ENCODE measurements at regions not wholly inside any gene's neighbourhood (a gene's known extent, or its start where the extent isn't known, plus 50 kb on each side); places are given as distances from the start of the nearest gene placed in this dataset.

GRCh38 chr22:47783433-47784366 is 1021.2 kb downstream of the TBC1D22A start:
- DNase-seq, result no peak

DNA sequence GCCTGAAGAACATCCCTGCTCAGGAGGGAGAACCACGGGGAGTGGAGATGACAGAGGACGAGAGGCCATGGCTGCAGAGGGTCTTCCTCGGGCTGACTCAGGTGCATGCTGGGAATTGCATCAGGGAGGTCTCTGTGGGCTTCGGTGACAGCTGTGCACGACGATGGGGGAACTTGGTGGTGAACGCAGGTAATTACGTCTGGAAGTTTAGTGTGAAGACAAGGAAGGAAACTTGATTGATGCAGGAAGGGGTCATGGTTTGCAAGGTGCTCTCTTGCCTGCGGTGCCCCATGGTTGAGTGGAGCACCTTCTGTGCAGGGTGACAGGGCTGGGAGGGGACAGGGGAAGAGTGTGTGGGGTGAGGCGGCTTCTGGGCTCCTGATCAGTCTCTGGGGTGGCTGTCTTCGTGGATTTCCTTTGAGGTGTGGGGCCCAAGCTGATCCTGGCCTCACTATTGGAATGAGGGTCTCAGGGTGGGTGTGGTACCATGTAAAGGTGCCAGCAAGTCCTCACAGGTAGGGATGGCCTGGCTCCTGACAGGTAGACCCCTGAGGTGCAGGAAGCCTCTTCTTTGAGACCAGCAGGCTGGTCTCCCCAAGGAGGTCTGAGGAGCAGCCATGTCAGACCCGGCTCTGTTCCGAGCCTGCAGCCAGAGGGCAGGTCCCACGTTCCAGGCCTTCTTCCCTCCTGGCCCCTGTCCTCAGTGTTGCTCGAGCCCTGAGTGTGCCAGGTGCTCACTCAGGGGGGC is 1020.1 kb downstream of the TBC1D22A start:
- no peak for DNase-seq

DNA sequence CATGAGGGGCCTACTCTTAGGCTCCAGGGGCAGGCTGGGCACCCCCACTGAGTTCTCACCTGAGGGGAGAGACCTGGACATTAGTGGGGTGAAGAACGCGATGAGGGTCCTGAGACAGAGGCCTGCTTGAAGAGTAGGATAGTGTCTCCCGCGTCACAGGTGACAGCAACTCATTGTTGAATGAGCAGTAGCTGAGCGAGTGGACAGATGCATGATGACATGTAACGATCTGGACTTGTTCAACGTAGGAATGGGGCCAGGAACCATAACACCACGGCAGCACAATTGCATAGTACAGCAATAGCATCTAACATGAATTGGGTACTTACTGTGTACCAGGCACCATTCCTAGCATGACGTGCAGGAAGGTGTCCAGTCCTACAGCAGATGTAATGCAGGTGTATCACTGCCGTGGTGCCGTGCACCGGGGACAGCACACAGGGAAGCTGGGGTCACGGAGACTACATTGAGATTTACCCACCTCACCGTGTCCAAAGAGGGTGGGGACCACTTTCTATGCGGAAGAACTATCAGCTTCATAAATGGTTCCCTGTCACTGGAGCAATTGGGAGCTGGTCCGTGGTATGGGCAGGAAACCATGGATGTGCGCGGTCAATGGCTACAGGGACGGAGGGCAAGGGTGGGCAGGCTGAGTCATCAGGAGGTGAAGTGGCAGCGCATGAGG is 1019.1 kb downstream of the TBC1D22A start:
- DNase-seq, result no peak

GRCh38 chr22:47781024-47781423 is 1018.6 kb downstream of the TBC1D22A start:
- no peak for DNase-seq

DNA sequence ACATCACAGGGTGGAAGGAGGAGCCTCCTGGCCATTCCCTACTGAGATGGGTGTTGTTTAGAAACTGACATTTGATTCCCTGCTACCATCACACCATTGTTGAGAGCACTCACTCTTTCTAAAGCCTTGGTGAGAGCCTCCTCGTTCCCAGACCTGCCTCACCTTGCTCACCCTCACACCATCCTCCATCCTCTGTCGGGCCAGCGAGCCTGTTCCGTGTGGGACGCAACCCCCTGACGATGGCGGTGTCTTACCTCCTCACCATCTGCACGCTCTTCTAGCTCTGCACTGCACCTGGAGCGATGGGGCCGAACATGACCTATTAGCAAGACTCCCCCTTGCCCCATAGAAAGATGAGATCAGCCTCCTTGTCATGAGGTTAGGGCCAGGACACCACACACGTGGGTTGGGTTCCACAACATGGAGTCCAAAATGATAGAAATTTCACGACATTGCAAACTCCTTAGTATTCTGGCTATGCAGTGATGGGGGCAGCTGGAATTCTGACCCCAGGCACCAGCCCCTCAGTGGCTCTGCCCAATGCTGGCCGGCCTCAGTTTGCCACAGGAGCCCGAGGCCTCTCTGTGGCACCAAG is 1017.9 kb downstream of the TBC1D22A start:
- DNase-seq, result no peak

- no peak for DNase-seq
Measured at GRCh38 chr22:47779474-47779873, 1017.0 kb downstream of the TBC1D22A start.

DNA sequence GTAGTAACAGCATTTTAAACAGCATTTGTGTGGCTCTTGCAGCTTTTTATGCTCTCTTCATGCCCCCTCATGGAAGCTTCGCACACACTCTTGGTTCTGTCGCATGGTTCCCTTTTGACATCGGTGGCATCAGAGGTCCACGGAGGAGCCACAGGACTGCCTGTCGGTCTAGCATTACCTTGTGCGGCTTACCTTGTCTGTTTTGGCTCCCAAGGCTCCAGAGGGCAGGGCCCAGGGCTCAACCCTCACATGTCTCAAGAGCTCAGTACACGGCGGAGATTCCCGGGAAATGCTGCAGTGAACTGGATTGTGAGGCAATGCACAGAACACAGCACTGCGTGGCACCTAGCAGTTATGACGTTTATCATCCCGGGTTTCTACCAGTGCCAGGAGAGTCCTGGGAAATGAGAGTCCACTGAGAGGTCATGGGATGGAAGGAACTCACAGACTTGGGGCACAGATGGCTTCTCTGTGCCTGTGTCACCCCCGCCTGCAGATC is 1015.8 kb downstream of the TBC1D22A start:
- no peak for DNase-seq

DNA sequence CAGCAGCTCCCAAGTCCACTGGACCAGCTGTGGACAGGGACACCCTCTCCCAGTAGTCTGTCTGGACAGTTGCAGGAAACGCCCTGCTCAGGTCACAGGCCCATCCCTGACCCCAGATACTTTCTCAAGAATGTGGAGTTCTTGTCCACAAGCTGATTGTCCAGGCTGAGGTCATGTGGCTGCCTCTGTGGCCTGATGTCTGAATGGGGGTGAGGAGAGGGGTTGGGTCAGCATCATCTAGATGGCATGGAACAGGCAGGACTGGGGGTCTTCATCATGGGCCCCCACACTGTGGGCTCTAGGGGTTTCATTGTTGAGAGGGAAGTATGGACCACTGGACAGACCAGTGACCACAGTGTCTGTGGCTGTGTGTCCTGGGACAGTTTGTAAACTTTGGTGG is 1015.0 kb downstream of the TBC1D22A start:
- no peak for DNase-seq

GRCh38 chr22:47776329-47776728 is 1013.9 kb downstream of the TBC1D22A start:
- DNase-seq, result no peak

GRCh38 chr22:47775686-47776085 is 1013.2 kb downstream of the TBC1D22A start:
- no peak for DNase-seq

DNA sequence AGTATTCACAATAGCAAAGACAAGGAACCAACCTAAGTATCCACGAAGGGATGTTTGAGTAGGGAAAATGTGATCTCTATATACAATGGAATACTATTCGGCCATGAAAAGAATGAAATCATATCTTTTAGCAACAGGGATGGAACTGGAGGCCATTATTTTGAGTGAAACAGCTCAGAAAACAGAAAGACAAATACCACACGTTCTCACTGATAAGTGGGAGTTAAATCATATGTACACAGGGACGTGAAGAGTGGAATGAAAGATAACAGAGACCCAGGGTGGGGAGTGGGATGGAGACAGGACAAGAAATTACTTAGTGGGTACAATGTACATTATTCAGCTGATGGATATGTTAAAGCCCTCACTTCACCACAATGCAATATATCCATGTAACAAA is 1012.7 kb downstream of the TBC1D22A start:
- DNase-seq, result no peak

GRCh38 chr22:47773635-47774034 is 1011.2 kb downstream of the TBC1D22A start:
- DNase-seq, result no peak

GRCh38 chr22:47772864-47773263 is 1010.4 kb downstream of the TBC1D22A start:
- no peak for DNase-seq

GRCh38 chr22:47769652-47770051 is 1007.2 kb downstream of the TBC1D22A start:
- DNase-seq, result no peak

DNA sequence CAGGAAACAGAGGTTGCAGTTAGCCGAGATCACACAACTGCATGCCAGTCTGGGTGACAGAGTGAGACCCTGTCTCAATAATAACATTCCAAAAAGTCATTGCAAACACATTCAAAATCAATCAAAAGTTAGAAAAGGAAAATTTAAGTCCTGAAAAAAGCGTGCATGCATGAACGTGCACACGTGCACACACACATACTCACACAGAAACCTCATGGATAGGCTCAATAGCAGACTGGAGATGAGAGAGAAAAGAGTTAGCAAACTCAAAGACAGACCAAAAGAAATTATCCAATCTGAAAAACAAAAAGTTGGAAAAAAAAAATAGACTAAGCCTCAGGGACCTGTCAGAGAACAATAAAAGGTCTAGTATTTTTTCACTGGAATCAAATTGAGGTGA is 1005.6 kb downstream of the TBC1D22A start:
- no peak for DNase-seq

- DNase-seq, result no peak
Measured at GRCh38 chr22:47767403-47767802, 1005.0 kb downstream of the TBC1D22A start.

DNA sequence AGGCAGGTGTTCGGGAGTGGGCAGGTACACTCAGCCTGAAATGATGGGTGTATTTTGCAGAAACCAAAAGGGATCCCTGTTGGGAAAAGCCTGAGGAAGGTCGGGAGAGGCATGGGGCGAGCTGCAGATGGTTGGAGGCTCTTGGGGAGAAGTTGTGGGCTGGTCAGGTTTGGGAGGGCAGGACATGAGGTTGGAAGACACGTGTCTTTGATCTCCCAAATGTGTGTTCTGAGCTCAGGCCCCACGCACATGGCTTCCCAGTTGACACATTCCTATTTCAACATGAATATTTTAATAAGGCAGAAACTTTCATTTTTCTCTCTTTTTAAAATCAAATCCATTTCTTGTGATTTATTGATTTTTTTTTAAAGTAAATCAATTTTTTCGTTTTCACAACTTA is 1003.3 kb downstream of the TBC1D22A start:
- no peak for DNase-seq

- DNase-seq, result no peak
Measured at GRCh38 chr22:47762141-47762540, 999.7 kb downstream of the TBC1D22A start.

- no peak for DNase-seq
Measured at GRCh38 chr22:47759909-47760308, 997.5 kb downstream of the TBC1D22A start.

DNA sequence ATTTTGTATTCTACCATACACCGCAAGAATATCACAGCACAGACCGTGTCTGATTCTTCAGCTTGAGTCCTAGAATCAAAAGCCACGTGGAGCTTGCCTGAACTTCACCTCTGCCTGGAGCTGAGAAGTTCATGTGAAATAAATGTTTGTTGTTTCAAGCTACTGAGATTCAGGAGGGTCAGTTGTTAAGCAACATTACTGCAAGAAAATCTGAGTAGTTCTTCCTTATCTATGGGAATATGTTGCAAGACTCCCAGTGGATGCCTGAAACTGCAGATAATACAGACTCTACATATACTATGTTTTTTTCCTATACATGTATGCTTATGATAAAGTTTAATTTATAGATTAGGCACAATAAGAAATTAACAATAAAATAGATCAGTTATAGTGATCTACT is 995.3 kb downstream of the TBC1D22A start:
- DNase-seq, result no peak

GRCh38 chr22:47750086-47750485 is 987.6 kb downstream of the TBC1D22A start:
- no peak for DNase-seq

GRCh38 chr22:47748957-47749356 is 986.5 kb downstream of the TBC1D22A start:
- DNase-seq, result no peak

DNA sequence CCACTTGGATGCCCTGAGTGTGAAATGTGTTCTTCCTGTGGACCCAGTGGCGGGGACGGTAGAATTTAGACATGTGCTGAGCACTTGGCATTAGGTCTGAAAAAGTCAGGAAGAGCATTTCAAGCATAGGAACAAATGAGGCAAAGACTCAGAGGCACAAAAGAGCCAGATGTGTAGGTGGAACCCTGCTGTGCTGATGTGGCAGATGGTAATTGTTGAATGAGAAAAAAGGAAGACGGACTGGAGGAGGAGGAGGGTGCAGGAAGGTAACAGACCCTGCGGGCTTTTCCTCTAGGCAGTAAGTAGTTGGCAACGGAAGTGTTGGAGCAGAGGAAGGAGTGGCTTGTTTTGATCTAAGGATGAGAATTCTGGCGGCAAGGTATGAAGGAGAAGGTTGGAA is 985.8 kb downstream of the TBC1D22A start:
- DNase-seq, result no peak

Measured in hematopoietic multipotent progenitor cell treated with erythropoietin and hydrocortisone succinate and interleukin-3 and kit ligand, for 4 days (in vitro differentiated cells).